GM13977 (cell line): ENCODE measurements at regions not wholly inside any gene's neighbourhood (a gene's known extent, or its start where the extent isn't known, plus 50 kb on each side); places are given as distances from the start of the nearest gene placed in this dataset.
A peak's percentile ranks its signal among the peaks of the same experiment; 100 is the strongest.

Experiments used
- DNase-seq: peaks from one replicate; pipeline ENCODE4 v3.0.0; 2012; ENCODE audit warnings: low spot score
- in situ Hi-C: fragments of 300-500 bp; cut with MboI; formaldehyde crosslinking; loops from one replicate; pipeline ENCODE4 v1.12.0; 2022; ENCODE audit warnings: low sequenced_read_pairs, low pct_unique_long_range_greater_than_20kb, mixed read lengths, inconsistent platforms; ENCODE audit not compliant: unreplicated experiment
- TF ChIP-seq, protein P1 (sequence below): IDR thresholded peaks from 2 replicates; pipeline ENCODE4 v1.5.1; 2012; ENCODE audit warnings: mild to moderate bottlenecking, control low read depth; ENCODE audit not compliant: insufficient read depth; ENCODE audit errors: extremely low read depth, missing control alignments

GRCh38 chr6:154926366-154926765 is 68.7 kb upstream of the TIAM2 start:
- in situ Hi-C loops, result loop anchor here (5.0 to 10.0 kb wide), 2 partner anchors 251 to 252 kb away; no protein-coding TSS in a partner anchor
- TF ChIP-seq, protein P1, sequence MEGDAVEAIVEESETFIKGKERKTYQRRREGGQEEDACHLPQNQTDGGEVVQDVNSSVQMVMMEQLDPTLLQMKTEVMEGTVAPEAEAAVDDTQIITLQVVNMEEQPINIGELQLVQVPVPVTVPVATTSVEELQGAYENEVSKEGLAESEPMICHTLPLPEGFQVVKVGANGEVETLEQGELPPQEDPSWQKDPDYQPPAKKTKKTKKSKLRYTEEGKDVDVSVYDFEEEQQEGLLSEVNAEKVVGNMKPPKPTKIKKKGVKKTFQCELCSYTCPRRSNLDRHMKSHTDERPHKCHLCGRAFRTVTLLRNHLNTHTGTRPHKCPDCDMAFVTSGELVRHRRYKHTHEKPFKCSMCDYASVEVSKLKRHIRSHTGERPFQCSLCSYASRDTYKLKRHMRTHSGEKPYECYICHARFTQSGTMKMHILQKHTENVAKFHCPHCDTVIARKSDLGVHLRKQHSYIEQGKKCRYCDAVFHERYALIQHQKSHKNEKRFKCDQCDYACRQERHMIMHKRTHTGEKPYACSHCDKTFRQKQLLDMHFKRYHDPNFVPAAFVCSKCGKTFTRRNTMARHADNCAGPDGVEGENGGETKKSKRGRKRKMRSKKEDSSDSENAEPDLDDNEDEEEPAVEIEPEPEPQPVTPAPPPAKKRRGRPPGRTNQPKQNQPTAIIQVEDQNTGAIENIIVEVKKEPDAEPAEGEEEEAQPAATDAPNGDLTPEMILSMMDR, result no peak
- no peak for DNase-seq

- TF ChIP-seq, protein P1, result peak; percentile 76
- peak; percentile 71 for DNase-seq
- in situ Hi-C loops, result loop anchor here (5.0 to 10.0 kb wide), 2 partner anchors 249 to 254 kb away; no protein-coding TSS in a partner anchor
Measured at GRCh38 chr6:154928325-154928922, 66.7 kb upstream of the TIAM2 start.

GRCh38 chr6:154930451-154930851 is 64.7 kb upstream of the TIAM2 start:
- no peak for DNase-seq
- TF ChIP-seq, protein P1, result no peak
- in situ Hi-C loops, result no loop called here

GRCh38 chr6:154931711-154932424 is 63.2 kb upstream of the TIAM2 start:
- DNase-seq, result no peak
- in situ Hi-C loops, result no loop called here
- TF ChIP-seq, protein P1, result no peak

GRCh38 chr6:154932515-154933027 is 62.5 kb upstream of the TIAM2 start:
- no peak for DNase-seq
- in situ Hi-C loops, result no loop called here

DNA sequence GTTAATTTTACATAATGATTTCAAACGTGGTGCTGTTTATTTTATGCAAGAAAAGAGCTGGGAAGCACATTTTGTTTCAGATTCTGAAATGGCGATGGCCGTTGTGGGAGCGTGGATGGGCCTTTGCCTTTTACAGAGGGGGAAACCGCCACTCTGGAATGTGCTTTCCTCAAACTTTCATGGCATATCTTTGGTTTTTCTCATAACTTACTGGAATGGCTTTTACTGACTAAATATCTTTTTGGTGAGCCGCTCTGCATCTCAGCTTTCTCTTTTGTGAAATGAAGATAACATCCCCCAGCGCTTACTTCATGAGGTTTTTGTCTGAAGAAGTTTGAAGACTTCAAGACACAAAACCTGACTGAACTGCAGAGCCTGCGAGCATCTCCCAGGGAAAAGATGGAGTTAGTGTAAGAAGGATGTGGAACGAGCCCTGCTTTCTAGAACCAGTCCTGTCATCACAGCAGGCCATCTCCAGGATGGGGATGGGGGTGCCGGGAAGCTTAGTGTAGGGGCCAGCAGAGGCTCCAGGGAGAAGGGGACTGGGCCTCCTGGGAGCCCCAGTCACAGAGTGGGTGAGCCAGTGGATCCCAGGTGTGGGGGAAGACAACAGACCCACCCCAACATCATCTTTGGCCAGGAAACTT is 61.8 kb upstream of the TIAM2 start:
- no peak for DNase-seq
- TF ChIP-seq, protein P1, result no peak
- in situ Hi-C loops, result no loop called here

More at GRCh38 chr6:154932515-154933027, 62.5 kb upstream of the TIAM2 start:
- TF ChIP-seq, protein P1, result no peak
